ENCODE measurements at regions not wholly inside any gene's neighbourhood (a gene's known extent, or its start where the extent isn't known, plus 50 kb on each side); places are given as distances from the start of the nearest gene placed in this dataset.

- no peak for TF ChIP-seq GATA3 (IDR thresholded peaks at IDR 0.05; ENCODE audit: low read depth, low read length)
- TF ChIP-seq GATA2 (IDR thresholded peaks at IDR 0.05; ENCODE audit: low read depth, low read length): no peak
Measured at GRCh38 chr6:121847806-121848522, 412.5 kb downstream of the GJA1 start.

GRCh38 chr6:121848523-121849255 lies 413.2 kb downstream of the GJA1 start:
- no peak for TF ChIP-seq GATA2 (IDR thresholded peaks at IDR 0.05; ENCODE audit: low read depth, low read length)
- no peak for TF ChIP-seq GATA3 (IDR thresholded peaks at IDR 0.05; ENCODE audit: low read depth, low read length)

DNA sequence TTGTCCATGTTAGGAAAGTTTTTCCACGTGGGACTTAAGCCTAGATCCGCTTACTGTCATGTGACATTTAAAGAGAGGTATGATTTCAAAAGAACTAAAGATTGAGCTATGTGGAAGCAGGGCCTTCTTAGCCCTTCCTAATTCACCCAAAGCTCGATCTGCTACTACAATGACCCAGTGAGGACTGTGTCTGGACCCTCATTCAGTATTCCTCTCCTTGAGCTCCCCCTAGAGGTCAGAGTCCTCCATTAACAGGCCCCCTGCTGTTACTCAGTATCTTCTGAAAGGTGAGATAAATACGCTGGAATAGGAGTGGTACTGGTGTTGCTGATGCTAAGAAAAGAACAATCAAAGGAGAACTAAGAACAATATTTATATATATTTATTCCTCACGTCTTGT lies 414.0 kb downstream of the GJA1 start:
- no peak for TF ChIP-seq GATA3 (IDR thresholded peaks at IDR 0.05; ENCODE audit: low read depth, low read length)
- no peak for TF ChIP-seq GATA2 (IDR thresholded peaks at IDR 0.05; ENCODE audit: low read depth, low read length)

- TF ChIP-seq GATA3 (IDR thresholded peaks at IDR 0.05; ENCODE audit: low read depth, low read length) (no peak), GATA2 (IDR thresholded peaks at IDR 0.05; ENCODE audit: low read depth, low read length) (no peak)
Measured at GRCh38 chr6:121851056-121851455, 415.6 kb downstream of the GJA1 start.

DNA sequence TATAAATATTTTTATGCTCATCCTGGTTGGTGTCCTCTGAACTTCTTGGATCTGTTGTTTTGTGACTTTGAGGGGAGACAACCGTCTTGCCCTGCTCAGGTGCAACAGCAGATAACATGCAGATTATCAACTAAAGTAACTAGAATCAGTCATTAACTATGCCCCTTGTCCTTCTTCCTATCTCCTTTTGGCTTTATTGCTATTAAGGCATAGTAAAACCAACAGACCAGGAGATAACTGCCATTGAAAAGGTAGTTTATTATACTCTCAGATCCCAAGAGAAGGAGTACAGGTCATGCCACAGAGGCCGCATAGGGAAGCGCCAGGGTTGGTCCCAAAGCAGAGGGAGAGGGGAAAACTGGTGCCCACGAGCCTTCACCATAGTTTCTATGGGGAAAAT lies 418.2 kb downstream of the GJA1 start:
- TF ChIP-seq GATA3 (IDR thresholded peaks at IDR 0.05; ENCODE audit: low read depth, low read length) (no peak), GATA2 (IDR thresholded peaks at IDR 0.05; ENCODE audit: low read depth, low read length) (no peak)

DNA sequence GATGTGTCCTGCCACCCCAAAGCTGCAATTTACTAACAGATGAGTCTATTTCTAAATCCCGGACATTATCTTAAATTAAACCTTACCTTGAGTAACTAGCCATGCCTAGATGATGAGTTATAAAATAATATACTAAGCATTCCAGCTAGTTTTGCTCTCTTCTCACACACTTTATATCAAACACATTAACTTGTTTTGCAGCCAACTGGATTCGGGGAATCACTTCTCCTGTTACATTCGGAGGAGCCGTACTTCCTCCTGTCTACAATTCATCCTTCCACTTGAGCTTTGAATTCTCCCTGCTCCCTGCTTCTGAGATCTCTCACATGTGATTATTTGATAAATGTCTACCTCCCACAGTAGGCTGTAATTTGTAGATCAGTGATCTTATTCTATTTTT lies 420.1 kb downstream of the GJA1 start:
- TF ChIP-seq GATA3 (IDR thresholded peaks at IDR 0.05; ENCODE audit: low read depth, low read length): no peak
- no peak for TF ChIP-seq GATA2 (IDR thresholded peaks at IDR 0.05; ENCODE audit: low read depth, low read length)

GRCh38 chr6:121856296-121856695 lies 420.9 kb downstream of the GJA1 start:
- TF ChIP-seq GATA2 (IDR thresholded peaks at IDR 0.05; ENCODE audit: low read depth, low read length) (no peak), GATA3 (IDR thresholded peaks at IDR 0.05; ENCODE audit: low read depth, low read length) (no peak)

GRCh38 chr6:121857551-121857950 lies 422.1 kb downstream of the GJA1 start:
- no peak for TF ChIP-seq GATA2 (IDR thresholded peaks at IDR 0.05; ENCODE audit: low read depth, low read length)
- no peak for TF ChIP-seq GATA3 (IDR thresholded peaks at IDR 0.05; ENCODE audit: low read depth, low read length)

DNA sequence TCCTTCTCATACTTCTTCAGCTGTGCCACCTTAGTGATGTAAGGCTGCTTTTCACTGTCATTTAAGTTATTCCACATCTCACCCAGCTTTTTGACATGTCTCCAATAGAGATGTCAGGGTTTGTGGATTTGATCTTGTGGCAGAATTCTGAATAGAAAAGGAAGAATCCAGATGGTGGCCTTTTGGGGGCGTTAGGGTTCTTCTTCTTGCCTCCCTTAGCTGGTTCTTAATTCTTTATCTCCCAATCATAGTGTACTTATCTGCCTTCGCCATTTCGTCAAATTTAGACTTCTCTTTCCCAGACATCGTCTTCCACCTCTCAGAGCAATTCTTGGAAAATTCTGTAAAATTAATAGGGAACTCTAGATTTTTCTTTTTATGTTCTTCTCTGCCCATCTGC lies 422.9 kb downstream of the GJA1 start:
- TF ChIP-seq GATA3 (IDR thresholded peaks at IDR 0.05; ENCODE audit: low read depth, low read length): no peak
- TF ChIP-seq GATA2 (IDR thresholded peaks at IDR 0.05; ENCODE audit: low read depth, low read length): no peak

DNA sequence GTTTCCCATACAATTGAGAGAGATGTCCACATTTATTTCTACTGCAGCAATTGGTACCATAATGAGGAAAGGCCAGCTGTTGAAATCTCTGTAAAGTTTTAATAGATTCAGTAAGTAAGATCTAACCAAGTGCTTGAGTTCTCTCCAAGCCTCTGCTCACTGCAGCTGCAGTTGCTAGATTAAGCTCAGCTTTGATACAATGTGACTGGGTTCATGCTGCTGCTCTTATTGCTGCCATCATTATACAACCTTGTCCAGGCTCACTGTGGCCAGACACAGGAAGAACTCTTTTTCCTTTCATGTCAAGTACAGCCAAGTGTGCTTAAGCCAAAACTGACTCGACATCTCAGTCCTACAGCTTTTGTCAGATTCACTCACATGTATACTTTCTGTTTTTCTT lies 423.5 kb downstream of the GJA1 start:
- TF ChIP-seq GATA2 (IDR thresholded peaks at IDR 0.05; ENCODE audit: low read depth, low read length): no peak
- no peak for TF ChIP-seq GATA3 (IDR thresholded peaks at IDR 0.05; ENCODE audit: low read depth, low read length)

DNA sequence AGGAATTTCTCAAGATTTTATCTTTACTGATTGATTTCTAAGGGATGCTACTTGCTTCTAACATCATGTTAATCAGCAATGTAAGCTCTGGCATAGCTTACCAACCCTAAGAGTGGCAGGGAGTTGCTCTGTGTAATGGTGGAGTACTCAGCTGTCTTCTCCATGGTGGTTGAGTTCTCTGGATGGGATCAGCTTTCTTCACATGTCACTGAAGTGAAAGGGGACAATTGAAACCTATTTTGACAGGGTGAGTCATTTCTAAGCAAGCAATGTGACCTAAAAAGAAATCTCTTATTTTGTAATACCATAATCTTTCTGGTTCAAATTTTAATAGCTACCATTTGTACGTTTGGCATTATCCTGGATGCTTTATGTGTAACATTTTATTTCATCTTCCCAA lies 430.4 kb downstream of the GJA1 start:
- TF ChIP-seq GATA2 (IDR thresholded peaks at IDR 0.05; ENCODE audit: low read depth, low read length): no peak
- TF ChIP-seq GATA3 (IDR thresholded peaks at IDR 0.05; ENCODE audit: low read depth, low read length): no peak

GRCh38 chr6:121867095-121867494 lies 431.6 kb downstream of the GJA1 start:
- no peak for TF ChIP-seq GATA3 (IDR thresholded peaks at IDR 0.05; ENCODE audit: low read depth, low read length)
- TF ChIP-seq GATA2 (IDR thresholded peaks at IDR 0.05; ENCODE audit: low read depth, low read length): no peak

DNA sequence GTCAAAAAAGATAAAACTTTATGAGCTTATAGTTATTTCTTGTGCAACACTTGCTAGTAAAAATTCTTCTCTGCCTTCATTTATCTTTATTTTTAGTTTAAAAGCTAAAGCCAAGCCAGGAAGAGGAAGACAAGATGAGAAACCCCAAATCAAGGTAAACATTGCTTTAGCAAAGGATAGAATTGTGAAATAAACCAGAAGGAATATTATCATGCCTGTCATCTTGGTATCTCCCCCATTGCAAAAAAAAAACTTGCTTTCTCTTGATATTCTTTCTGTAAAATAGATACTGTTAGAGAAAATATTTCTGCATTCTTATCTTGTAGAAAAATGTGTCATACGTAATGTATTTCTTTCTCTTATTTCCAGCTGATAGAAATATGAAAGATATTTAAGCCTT lies 432.8 kb downstream of the GJA1 start:
- TF ChIP-seq GATA3 (IDR thresholded peaks at IDR 0.05; ENCODE audit: low read depth, low read length) (no peak), GATA2 (IDR thresholded peaks at IDR 0.05; ENCODE audit: low read depth, low read length) (no peak)

- no peak for TF ChIP-seq GATA2 (IDR thresholded peaks at IDR 0.05; ENCODE audit: low read depth, low read length)
- no peak for TF ChIP-seq GATA3 (IDR thresholded peaks at IDR 0.05; ENCODE audit: low read depth, low read length)
Measured at GRCh38 chr6:121873595-121873994, 438.1 kb downstream of the GJA1 start.

DNA sequence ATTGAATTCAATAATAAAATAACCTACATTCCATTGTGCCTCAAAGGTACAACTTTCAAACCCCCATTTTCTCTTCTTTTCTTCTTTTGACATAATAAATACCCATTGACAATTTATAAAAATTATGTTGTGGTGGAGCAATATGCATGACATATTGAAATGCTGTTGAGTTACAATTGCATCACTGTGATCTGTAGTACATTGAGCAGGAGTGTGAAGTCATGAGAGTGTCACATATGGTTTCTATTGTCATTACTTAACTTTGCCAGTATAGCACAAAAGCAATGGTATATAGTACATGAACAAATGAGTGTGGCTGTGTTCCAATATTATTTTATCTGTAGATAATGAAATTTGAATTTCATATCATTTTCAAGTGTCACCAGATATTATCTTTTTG lies 441.3 kb downstream of the GJA1 start:
- TF ChIP-seq GATA2 (IDR thresholded peaks at IDR 0.05; ENCODE audit: low read depth, low read length) (no peak), GATA3 (IDR thresholded peaks at IDR 0.05; ENCODE audit: low read depth, low read length) (no peak)

Data from SH-SY5Y (cell line).